HUDEP-2 (cell line): ENCODE measurements at regions not wholly inside any gene's neighbourhood (a gene's known extent, or its start where the extent isn't known, plus 50 kb on each side); places are given as distances from the start of the nearest gene placed in this dataset.
"Not testable (repeated sequence)": the region's sequence is repeated elsewhere in the genome, so short reads cannot be mapped to it uniquely, and the experiment has no call there.

Experiments
- DNase-seq, 76 experiments: peaks; one replicate each; lab custom pipeline; 2025; ENCODE audit not compliant: unreplicated experiment in 76 of 76; lab: John Stamatoyannopoulos, UW

DNA sequence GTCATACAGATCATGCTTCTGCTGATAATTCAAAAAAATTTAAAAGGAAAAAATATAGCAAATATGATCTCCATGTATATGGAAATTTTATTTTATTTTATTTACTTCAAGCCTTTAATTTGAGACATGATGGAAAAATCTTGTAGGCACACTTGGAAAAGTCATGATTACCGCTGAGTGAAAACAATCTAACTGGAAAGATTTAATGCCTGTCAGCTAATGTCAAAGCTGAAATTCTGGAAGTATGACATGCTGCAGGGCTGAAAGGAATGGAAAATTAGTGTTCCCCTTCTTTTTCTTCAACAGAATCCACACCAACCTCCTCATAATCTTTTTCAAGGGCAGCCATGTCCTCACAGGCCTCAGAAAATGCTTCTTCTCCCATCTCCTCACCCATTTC, 58.2 kb downstream of the RPRM start:
- no peak for DNase-seq

DNA sequence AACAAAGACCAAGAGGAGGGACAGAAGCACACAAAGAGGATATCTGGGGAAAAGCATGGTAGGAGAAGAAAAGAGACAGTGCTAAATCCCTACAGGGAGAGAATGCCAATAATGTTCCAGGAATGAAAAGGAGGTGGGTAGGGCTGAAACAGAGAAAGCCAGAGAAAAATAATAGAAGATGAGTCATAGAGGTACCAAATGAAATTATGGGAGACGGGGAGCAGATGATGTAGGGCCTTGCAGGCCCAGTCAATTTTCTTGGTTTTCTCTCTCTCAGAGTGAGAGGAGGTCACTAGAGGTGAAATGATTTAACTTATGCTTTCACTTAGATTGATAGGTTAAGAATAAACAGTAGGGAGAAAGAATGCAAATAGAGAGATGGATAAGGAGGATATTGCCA, 61.5 kb downstream of the RPRM start:
- no peak for DNase-seq

DNA sequence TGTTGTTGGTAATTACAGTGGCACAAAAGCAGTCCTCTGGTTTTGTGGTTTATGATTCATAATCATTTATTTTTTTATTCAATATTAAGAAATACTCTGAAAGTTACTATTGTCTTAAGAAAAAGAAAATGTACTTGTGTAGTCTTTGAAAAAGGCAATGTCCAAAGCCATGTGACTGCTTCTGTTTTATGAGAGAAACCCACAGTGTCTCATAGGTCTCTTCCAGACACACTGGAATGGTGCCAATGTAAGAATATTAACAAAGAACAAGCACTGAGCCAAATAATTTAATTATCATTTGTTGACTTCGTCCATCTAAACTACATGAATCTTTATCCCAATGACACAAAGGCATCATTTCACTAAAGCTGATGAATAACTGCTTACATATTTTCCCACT, 62.5 kb downstream of the RPRM start:
- DNase-seq, result no peak

DNA sequence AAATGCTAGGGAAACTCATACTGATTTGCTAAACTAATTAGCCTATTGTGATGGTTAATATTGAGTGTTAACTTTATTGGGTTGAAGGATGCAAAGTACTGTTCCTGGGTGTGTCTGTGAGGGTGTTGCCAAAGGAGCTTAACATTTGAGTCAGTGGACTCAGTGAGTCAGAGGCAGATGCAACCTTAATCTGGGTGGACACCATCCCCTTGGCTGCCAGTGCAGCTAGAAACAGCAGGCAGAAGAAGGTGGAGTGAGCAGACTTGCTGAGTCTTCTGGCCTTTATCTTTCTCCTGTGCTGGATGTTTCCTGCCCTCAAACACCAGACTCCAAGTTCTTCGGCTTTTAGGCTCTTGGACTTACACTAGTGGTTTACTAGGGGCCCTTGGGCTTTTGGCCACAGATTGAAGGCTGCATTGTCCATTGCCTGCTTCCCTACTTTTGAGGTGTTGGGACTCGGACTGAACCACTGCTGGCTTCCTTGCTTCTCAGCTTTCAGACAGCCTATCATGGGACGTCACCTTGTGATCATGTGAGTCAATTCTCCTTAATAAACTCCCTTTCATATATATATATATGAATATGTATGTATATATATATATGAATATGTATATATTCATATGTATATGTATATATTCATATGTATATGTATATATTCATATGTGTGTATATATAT, 69.7 kb downstream of the RPRM start:
- DNase-seq, result no peak

DNA sequence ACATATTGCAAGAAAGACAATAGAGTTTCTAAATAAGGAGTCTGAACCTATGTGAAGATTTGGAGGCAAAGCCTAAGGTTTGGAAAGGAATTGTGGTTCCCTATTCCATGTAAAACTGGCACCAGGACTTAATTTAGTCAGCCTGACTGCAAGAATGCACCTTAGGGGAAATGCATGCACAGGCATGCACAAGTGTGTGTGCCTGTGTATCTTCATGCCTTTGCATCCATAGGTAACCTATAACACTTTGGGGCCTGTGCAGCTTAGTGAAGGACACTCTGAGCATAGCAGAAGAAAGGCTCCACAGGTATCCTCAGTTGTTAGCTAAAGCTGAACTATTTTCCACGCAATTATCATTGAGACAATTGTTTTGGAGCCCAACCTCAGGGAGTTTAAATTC, 73.4 kb downstream of the RPRM start:
- no peak for DNase-seq

DNA sequence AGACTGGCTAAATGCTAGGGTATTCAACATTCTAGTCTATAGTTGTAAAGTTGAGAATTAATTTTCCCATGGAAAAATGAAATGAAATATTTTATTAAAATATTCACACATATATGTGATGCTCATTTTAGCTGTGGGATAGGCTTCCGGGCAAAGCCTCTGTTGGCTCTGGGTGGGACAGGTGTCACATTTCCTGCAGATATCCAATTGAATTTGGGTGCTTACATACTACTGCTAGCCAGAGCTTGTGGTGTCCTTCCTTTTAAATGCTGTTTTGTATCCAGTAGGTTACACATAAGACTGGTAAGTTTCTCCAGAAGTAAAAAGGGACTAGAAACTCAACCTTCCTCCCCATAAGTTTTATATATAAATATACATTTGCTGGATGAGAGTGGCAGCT, 73.8 kb downstream of the RPRM start:
- DNase-seq, result no peak

DNA sequence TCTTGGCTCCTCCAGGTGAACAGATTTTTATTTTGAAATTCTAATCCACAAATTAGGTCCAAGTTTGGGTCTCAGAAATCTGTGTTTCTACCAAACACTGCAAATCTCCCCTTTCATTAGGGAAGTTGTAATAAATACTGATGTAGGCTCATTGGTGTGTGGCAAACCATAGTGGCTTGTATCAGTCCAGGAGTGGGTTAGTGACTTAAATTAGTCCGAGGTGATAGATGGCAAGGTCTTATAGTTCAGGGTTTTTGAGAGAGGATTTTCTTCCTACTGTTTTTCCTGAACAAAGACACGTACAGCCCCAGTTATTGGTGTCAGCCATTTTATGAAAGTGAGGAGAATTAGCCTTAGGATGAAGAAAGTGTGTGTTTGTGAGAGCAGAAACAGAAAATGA, 74.6 kb downstream of the RPRM start:
- DNase-seq, result no peak

DNA sequence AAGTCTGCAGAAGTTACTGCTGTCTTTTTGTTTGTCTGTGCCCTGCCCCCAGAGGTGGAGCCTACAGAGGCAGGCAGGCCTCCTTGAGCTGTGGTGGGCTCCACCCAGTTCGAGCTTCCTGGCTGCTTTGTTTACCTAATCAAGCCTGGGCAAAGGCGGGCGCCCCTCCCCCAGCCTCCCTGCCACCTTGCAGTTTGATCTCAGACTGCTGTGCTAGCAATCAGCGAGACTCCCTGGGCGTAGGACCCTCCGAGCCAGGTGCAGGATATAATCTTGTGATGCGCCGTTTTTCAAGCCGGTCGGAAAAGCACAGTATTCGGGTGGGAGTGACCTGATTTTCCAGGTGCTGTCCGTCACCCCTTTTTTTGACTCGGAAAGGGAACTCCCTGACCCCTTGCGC, 75.2 kb downstream of the RPRM start:
- DNase-seq, result not testable (repeated sequence)

DNA sequence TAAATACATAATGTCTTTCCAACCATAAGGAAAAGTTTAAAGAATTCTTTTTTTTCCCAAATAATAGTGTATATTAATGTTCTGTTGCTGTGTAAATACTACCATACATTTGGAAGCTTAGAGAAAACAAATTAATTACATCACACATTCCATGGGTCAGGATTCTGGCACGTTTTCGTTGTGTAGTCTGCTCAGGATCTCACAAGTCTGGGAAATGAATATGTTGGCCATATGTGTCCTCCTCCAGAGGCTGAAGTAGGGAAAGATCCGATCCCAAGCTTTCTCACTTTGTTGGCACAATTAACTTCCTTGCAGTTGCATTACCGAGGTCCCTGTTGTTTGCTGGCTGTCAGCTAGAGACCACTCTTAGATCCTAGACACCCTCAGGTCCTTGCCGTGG, 83.9 kb downstream of the RPRM start:
- DNase-seq, result no peak

DNA sequence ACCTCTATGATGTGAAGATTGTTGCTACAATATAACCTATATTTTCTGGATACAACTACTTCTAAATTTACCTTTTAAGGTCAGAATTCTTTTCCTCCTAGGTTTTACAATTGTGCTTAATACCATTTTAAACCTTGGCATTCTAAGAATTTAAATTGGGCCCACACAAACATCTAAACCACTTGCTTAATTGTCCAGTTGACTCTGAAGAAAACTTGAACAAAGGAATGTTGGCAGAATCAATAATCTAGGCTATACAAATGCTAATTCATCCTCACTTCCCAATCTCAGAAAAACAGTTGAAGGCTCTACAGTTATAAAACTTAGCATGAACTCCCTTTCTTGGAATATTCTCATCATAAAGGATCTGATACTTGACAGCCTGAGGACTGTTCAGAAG, 84.3 kb downstream of the RPRM start:
- DNase-seq, result no peak

DNA sequence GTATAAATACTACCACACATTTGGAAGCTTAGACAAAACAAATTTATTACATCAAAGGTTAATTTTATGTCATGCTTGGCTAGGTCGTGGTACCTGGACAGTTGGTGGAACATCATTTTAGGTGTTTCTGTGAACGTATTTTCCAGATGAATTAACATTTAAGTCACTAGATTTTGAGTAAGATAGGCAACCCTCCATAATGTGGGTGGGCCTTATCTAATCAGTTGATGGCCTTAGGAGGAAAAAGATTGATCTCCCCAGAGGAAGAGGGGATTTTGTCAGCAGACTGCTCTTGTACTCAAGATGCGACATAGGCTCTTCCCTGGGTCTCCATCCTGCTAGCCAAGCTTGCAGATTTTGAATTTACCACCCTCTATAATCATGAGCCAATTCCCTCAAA, 85.0 kb downstream of the RPRM start:
- no peak for DNase-seq

DNA sequence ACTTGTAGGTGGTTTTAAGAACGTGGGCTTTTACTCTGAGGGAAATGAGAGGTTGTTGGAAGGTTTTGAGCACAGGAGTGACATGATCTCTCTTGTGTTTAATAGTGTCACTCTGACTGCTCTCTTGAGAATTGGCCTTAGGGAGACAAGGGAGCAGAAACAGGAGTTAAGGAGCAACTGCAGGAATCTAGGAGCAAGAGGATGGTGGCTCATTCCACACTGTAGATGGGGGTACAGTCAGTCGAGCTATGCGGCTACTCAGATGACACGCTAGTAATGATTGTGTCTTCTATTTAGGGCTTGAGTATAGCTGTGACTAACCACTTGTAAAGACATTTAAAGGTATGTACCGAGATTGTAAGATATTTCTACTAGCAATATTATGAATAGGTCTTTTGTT, 87.4 kb downstream of the RPRM start:
- DNase-seq, result no peak

DNA sequence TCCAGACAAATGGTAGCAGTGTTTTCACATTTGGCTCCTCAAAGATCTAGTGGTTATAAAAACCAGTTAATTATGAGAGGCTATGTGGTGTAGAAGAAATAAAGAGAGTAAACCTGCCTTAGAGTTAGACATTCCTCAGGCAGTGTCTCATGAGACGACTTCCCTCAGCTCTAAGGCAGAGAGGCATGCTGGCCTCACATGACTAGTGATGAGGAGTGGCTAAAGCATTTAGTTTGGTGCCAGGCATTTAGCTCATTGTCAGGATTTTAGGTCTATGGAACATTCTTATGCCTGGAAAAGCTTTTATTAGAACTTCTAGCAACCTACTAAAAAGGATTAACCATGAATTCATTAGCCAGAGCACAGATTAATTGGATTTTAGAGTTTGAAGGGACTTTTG, 90.3 kb downstream of the RPRM start:
- DNase-seq, result no peak

DNA sequence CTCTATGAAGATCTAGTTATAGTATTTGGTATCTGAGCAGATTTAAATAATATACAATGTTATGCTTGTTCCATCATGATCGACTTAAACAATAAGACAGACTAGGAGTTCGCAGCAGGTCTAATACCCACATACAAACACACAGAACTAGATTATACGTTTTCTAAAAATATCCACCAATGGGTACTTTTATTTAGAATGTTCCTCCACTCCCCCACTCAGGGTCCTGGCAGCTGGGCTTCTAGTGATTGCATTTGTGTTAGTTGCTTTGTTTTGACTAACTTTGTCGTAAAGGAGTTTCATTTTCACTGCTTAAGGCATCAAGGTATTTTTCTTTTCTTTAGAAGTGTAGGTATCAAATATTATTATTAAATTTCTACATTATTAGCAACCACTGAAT, 91.4 kb downstream of the RPRM start:
- DNase-seq, result no peak

DNA sequence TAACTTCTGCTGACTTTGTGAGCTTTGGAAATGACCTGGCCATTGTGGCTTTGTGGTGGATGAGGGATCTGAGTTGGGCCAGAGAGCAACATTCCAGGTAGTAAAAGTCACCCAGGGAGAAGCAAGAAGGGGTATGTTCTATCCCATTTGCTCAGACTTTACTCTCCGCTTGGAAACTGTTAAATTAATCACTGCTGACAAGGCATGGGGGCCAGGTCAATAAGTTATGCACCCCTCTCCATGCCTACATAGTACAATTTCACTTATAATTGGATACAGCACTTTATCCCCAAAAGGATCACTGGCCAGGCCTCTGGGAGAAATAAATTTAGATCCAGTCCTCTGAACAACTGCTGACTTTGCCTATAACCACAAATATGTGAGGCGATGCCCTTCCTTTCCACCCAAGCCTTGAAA, 92.1 kb downstream of the RPRM start:
- DNase-seq, result no peak

DNA sequence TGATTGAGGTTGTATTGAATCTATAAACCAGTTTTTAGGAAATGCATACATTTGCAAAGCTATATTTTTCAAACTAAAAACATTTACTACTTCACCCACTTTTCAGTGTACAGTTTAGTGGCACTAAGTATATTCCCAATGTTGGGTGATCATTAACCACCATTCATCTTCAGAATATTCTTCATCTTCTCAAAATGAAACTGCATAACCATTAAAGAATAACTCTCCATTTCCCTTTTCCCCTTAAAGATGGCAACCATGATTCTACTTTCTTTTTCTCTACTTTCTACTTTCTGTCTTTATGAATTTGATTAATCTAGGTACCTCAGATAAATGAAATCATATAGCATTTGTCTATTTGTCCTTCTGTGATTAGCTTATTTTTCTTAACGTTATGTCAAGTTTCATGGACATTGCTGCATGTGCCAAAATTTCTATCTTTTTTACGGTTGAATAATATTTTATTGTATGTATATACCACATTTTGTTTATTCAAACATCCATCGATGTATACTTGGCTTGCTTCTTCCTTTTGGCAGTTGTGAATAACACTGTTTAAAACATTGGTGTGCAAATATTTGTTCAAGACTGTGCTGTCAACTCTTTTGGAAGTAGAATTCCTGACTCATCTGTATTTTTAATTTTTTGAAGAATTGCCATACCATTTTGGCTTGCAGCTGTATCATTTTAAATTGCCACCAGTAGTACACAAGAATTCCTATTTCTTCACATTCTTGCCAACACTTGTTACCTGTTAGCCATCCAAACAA, 104.9 kb downstream of the RPRM start:
- no peak for DNase-seq

DNA sequence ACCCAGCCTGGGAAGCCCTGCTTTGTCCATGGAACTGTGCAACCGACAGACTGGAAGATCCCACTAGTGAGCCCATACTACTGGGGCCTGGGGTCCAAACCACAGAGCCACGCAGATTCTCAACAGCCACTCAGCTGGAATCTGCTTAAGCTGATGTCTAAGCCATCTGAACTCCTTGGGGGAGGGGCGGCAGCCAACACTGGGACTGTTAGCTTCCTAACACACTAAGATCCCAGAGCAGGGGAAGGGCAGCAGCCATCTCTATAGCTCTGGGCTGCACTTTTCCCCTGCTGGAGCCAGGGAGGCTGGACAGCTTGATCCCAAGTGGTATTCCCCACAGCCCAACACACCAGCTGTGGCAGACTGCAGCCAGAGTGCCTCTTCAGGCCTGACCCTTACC, 118.3 kb downstream of the RPRM start:
- DNase-seq, result no peak

DNA sequence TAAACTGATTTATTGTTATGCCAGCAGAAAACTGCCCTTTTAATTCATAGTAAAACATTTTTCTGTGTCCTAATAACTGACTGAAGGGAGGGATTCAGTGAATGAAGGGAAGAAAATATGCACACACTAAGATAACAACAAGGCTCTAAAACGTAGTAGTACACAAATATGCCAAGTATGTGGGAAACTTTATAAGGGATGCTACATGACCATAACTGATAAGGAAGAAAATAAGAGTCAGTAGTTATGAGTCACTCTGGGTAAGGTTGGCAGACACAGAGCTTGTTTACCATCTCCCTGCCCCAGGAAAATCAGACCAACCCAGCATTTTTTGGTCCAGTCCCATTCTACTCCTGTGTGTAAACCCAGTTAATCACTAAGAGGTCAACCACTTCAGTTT, 124.2 kb downstream of the RPRM start:
- no peak for DNase-seq

DNA sequence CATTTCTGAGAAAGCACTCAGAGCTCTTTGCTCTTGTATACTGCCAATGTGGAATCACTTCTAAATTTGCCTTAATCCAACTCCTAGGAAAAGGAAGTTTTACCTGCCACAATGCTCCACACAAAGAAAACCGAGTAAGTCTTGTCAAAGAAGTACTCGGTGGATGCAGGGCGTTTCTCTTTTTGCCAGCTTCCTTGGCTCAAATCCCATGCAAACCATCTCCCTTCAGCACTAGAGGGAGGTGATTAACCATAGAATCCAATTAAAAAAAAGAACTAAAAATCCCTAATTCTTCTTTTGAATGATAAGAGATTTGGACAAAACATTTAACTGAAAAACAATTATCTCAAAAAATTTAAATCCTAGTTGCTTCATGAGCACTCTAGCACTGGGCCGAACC, 129.0 kb downstream of the RPRM start:
- no peak for DNase-seq

DNA sequence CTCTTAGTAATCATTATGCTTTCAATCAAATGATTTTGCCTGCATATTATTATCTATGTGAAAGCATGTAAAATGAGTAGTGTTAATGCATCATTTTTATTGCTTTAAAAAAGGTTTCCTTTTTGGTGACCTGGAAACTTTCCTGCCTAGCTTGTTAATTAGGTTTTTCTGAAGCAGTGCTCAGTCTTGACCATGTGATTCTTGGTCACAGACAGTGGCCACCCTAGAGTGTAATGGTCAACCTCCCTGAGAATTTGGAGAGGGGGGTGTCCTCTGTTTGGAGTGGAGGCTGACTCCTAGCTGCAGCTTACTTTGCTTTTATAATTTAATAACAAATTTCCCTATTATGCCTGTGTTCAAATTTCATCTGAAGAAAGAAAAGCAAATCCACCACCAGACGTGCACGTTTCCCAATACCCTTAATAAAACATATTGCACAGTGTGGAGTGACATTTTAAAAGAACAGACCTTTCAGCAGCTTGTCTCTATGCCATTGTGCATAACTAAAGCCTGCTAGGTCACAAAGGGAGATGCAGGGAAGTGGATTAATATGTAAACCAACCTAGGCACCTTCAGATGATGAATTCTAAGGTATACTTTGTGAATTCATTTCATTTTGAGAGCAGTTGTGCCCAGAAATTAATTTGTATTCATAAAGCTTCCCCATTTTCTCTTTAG, 130.6 kb downstream of the RPRM start:
- no peak for DNase-seq

DNA sequence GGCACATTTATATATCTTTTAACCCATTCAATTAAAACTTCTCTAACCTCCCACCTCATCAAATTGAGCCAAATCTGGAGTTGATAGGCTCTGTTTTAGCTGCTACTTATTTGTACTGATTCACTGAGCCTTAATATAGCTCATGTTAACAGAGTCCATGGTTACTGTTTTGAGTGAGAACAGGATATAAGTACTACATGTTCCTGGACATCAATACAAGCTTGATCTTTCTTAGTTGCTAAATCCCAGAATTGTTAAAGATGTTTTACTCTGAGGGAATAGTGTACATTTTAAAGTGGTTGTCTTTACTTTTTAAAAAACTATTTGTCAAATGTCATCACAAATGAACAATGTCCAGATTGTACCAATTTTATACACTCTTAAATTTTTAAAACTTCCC, 157.7 kb downstream of the RPRM start:
- no peak for DNase-seq

DNA sequence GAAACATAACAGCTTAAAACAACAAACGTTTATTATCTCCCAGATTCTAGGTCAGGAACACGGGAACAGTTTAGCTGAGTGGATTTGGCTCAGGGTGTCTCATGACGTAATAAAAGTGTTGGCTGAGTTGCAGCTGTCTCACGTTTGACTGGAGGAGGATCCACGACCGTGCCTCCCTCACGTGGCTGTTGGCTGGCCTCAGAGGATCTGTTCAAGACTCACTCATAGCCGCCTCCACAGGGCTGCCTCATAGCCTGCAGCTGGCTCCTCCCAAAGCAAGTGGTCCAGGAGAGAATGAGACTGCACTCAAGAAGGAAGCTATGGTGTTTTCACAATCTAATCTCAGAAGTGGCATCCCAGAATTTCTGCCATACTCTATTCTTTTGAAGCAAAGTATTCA, 167.1 kb downstream of the RPRM start:
- no peak for DNase-seq
